D721Med (cell line): ENCODE measurements at regions not wholly inside any gene's neighbourhood (a gene's known extent, or its start where the extent isn't known, plus 50 kb on each side); places are given as distances from the start of the nearest gene placed in this dataset.
A peak's percentile ranks its signal among the peaks of the same experiment; 100 is the strongest.

Experiments used
- DNase-seq: peaks from one replicate; pipeline ENCODE4 v3.0.0; 2011; ENCODE audit warnings: low spot score; ENCODE audit not compliant: insufficient read length
- FAIRE-seq: peaks from 2 replicates; lab custom pipeline; 2011; peaks lifted over from hg19 to GRCh38; lab: Jason Lieb, UNC
- TF ChIP-seq, protein P1 (sequence below): IDR thresholded peaks from 2 replicates; pipeline ENCODE4 v1.5.1; 2012; ENCODE audit warnings: mild to moderate bottlenecking, control low read depth; ENCODE audit not compliant: insufficient read depth; ENCODE audit errors: missing control alignments

DNA sequence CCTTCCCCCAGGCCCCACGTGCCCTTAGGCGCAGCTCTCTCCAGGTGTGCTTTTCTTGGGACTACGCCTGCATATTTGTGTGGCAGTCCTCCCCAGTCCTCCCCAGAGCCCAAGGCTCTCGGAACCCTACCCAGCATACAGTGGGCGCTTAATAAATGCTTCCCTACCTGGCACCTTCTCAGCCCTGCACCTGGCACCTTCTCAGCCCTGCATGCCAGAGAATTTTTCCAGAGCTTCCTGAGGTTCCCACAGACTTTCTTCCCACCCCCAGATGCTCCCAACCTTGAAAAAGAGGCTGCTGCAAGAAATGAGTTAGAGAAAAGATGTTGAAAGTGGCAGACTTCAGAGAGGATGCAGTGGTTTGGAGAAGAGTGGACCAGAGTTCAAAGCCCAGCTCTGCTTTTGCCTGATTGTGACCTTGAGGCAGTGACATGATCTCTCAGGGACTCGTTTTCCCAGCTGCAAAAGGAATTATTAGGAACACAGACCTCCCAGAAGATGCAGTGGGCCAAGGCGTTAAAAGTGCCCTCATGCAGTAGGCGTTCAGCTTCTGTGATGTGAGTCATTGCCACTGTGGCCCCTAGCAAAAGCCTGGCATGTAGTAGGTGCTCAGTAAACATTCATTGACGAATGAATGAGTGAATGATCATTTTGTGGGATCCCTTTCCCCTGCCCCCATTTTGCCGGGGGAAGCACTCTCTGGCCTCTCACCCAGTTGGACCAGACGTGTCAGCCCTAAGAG is 167.2 kb downstream of the PHETA1 start:
- DNase-seq = no peak
- no peak for FAIRE-seq
- TF ChIP-seq, protein P1, sequence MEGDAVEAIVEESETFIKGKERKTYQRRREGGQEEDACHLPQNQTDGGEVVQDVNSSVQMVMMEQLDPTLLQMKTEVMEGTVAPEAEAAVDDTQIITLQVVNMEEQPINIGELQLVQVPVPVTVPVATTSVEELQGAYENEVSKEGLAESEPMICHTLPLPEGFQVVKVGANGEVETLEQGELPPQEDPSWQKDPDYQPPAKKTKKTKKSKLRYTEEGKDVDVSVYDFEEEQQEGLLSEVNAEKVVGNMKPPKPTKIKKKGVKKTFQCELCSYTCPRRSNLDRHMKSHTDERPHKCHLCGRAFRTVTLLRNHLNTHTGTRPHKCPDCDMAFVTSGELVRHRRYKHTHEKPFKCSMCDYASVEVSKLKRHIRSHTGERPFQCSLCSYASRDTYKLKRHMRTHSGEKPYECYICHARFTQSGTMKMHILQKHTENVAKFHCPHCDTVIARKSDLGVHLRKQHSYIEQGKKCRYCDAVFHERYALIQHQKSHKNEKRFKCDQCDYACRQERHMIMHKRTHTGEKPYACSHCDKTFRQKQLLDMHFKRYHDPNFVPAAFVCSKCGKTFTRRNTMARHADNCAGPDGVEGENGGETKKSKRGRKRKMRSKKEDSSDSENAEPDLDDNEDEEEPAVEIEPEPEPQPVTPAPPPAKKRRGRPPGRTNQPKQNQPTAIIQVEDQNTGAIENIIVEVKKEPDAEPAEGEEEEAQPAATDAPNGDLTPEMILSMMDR = no peak

DNA sequence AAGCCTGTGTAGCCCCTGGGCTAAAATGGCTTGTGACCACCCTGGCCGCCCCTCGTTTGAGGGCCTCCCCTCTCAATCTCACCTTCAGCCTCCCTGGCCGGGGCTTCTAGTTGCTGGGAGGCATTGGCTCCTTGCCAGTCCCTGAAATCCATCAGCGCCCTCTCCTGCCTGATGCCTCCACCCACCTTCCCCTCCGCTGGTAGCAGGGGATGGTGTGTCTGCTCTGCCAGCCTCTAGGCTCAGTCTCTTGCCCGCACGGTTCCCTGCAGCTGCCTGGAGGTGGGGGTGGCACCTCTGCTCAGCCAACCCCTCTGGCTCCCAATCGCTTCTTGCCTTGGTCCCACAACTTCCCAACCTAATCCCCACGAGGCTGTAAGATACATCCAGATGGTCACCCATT is 167.9 kb downstream of the PHETA1 start:
- TF ChIP-seq, protein P1 = peak; percentile 23
- FAIRE-seq (no peak), DNase-seq (no peak)

DNA sequence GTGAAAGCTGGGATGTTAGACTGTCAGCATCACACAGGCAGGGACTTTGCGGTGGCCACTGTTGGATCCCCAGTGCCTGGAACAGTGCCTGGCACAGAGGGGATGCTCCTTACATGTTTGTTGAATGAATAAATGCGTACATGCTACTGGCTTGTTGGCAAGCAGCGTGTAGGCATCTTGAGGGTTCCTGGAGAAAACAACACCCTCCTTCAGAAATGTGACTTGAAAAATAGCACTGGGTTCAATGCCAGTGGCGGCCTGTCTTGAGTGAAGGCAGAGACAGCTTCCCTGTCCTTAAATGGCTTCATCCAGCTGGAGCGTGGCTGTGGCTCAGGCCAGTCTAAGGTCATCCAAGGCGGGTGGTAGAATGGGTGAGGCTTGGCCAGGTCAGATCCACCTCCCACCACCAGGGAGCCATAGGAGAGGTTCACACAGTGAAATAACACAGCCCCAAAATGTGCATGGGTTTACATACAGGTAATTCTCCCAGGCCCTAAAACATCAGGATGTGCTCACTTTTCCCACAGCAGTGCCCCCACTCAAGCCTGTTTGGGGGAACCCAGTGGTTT is 171.4 kb downstream of the PHETA1 start:
- no peak for FAIRE-seq
- no peak for DNase-seq
- TF ChIP-seq, protein P1 = no peak

DNA sequence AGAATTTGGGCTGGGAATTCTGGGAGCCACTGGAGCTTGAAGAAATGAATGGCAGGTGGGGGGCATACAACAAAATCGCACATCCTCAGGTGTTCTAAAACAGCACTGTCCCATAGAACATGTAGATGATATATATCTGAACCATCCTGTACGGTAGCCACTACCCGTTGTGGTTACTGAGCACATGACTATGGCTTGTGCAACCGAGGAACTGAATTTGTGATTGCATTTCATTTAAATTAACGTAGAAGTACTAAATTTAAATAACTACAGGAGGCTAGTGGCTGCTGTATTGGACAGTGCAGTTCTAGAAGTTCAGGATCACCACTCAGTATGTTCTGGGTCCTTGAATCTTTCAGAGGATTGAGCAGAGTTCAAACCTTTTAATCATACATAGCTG is 172.4 kb downstream of the PHETA1 start:
- TF ChIP-seq, protein P1 = no peak
- FAIRE-seq (no peak), DNase-seq (no peak)

DNA sequence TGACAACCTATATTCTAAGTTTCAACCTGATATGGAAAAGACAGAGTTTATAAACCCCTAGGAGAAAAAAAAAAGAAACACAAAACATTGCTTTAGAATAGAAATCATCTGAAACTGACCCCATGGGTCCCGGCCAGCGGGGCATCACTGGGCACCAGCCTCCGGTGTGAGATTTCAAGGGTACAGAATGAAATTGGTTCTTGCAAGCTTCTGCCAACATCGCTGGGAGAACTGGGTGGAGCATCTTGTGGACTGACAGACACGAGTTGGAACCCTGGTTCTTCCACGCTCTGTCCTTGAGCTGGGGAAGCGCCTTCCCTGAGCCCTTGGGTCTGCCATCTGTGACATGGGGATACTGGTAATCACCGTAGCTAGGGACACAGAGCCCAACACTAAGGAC is 173.6 kb downstream of the PHETA1 start:
- DNase-seq (no peak), FAIRE-seq (no peak)
- TF ChIP-seq, protein P1 = no peak

DNA sequence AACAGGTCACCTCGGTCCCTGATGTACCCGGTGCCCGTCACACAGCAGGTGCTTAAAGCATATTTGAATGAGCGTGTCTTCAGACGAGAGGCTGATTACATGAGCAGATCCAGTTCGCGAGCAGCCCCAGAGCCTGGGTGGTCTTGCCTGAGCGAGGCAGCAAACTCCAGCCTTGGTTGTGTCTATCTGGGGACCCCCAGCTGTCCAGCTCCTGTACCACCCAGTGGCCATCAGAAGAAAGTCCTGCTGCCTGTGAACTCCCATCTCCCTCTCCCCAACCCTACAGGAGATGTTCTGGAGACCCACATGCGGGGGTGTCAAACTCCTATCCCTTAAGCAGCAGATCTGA is 174.2 kb downstream of the PHETA1 start:
- TF ChIP-seq, protein P1 = no peak
- no peak for DNase-seq
- FAIRE-seq = no peak
